Nephron progenitor cell (in vitro differentiated cells): ENCODE measurements at regions not wholly inside any gene's neighbourhood (a gene's known extent, or its start where the extent isn't known, plus 50 kb on each side); places are given as distances from the start of the nearest gene placed in this dataset.

Experiments used
- DNase-seq: peaks from one replicate; pipeline ENCODE4 v3.0.0; 2021
- H3K27ac Mint-ChIP-seq: 2 replicates; pipeline ENCODE4 v1.8.0; 2021; ENCODE audit warnings: mild to moderate bottlenecking, moderate library complexity, mixed read lengths
- H3K27me3 Mint-ChIP-seq: 2 replicates; pipeline ENCODE4 v1.8.0; 2021; ENCODE audit warnings: mild to moderate bottlenecking, low read depth, mixed read lengths; ENCODE audit not compliant: poor library complexity
- H3K36me3 Mint-ChIP-seq: 2 replicates; pipeline ENCODE4 v1.8.0; 2021; ENCODE audit warnings: low read depth, mixed read lengths
- H3K4me1 Mint-ChIP-seq: 2 replicates; pipeline ENCODE4 v1.8.0; 2021; ENCODE audit warnings: mixed read lengths
- H3K4me3 Mint-ChIP-seq: 2 replicates; pipeline ENCODE4 v1.8.0; 2021; ENCODE audit warnings: mild to moderate bottlenecking, moderate library complexity, mixed read lengths
- H3K9me3 Mint-ChIP-seq: 2 replicates; pipeline ENCODE4 v1.8.0; 2021; ENCODE audit warnings: mild to moderate bottlenecking, moderate library complexity, mixed read lengths
- TF ChIP-seq, protein P1 (sequence below): fragments of 200-600 bp; sonication (generic); IDR thresholded peaks from 2 replicates; pipeline ENCODE4 v1.5.0; 2021; ENCODE audit warnings: antibody characterized with exemption

DNA sequence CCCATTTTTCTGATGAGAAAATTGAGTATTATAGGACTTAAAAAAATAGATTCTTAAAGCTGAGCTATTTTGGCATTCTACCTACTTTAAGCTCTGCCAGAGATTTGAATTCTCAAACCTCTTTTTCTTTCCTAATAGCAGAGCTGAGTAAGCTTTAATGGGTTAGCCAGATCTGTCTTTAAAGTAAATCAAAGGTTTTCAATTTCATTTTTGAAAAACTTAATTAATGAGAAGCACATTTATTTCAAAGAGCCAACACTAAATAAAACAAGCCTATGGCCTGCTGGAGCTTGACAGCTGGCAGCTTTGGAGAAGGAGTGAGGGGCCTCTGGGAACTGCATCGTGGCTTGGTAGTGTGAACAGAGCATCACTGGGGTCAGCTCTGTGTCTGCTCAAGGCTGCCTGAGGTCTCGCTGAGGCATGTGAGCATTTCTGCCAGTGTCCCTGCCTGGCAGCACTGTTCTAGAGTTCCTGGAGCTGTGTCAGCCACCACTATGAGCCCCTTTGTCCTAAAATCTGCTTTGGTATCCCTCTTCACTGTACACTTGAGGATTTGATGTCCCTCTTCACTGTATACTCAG is 50.4 kb upstream of the PRSS23 start:
- Mint-ChIP-seq H3K27me3 (peaks cover 5% of the 10 kb centered on the region), H3K27ac (no peak overlapping the region), H3K36me3 (no peaks in the 10 kb centered on the region), H3K9me3 (no peaks in the 10 kb centered on the region), H3K4me3 (no peak overlapping the region), H3K4me1 (peaks cover 5% of the 10 kb centered on the region)
- TF ChIP-seq, protein P1, sequence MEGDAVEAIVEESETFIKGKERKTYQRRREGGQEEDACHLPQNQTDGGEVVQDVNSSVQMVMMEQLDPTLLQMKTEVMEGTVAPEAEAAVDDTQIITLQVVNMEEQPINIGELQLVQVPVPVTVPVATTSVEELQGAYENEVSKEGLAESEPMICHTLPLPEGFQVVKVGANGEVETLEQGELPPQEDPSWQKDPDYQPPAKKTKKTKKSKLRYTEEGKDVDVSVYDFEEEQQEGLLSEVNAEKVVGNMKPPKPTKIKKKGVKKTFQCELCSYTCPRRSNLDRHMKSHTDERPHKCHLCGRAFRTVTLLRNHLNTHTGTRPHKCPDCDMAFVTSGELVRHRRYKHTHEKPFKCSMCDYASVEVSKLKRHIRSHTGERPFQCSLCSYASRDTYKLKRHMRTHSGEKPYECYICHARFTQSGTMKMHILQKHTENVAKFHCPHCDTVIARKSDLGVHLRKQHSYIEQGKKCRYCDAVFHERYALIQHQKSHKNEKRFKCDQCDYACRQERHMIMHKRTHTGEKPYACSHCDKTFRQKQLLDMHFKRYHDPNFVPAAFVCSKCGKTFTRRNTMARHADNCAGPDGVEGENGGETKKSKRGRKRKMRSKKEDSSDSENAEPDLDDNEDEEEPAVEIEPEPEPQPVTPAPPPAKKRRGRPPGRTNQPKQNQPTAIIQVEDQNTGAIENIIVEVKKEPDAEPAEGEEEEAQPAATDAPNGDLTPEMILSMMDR = no peak
- DNase-seq = no peak

- Mint-ChIP-seq H3K36me3 (no peaks in the 10 kb centered on the region), H3K9me3 (no peaks in the 10 kb centered on the region), H3K27me3 (peaks cover 5% of the 10 kb centered on the region), H3K4me1 (peaks cover 5% of the 10 kb centered on the region), H3K27ac (no peak overlapping the region), H3K4me3 (no peak overlapping the region)
- no peak for DNase-seq
- TF ChIP-seq, protein P1 = no peak
These were observed 51.0 kb upstream of the PRSS23 start for GRCh38 chr11:86749376-86749775.

- no peak for DNase-seq
- no peak overlapping the region for H3K27ac Mint-ChIP-seq
- H3K27me3 Mint-ChIP-seq = peaks cover 5% of the 10 kb centered on the region
- H3K4me3 Mint-ChIP-seq = no peak overlapping the region
- no peaks in the 10 kb centered on the region for H3K36me3 Mint-ChIP-seq
- TF ChIP-seq, protein P1 = no peak
- H3K4me1 Mint-ChIP-seq = peaks cover 12% of the 10 kb centered on the region
- no peaks in the 10 kb centered on the region for H3K9me3 Mint-ChIP-seq
These were observed 52.0 kb upstream of the PRSS23 start for GRCh38 chr11:86748296-86748695.

- H3K27ac Mint-ChIP-seq = no peak overlapping the region
- H3K4me3 Mint-ChIP-seq = no peak overlapping the region
- TF ChIP-seq, protein P1 = no peak
- peaks cover 5% of the 10 kb centered on the region for H3K27me3 Mint-ChIP-seq
- no peaks in the 10 kb centered on the region for H3K36me3 Mint-ChIP-seq
- no peak for DNase-seq
- H3K9me3 Mint-ChIP-seq = no peaks in the 10 kb centered on the region
- peaks cover 14% of the 10 kb centered on the region for H3K4me1 Mint-ChIP-seq
These were observed 52.5 kb upstream of the PRSS23 start for GRCh38 chr11:86747801-86748200.

- TF ChIP-seq, protein P1 = no peak
- H3K4me1 Mint-ChIP-seq = peaks cover 14% of the 10 kb centered on the region
- no peak overlapping the region for H3K4me3 Mint-ChIP-seq
- peaks cover 5% of the 10 kb centered on the region for H3K27me3 Mint-ChIP-seq
- no peak for DNase-seq
- no peaks in the 10 kb centered on the region for H3K9me3 Mint-ChIP-seq
- no peaks in the 10 kb centered on the region for H3K36me3 Mint-ChIP-seq
- no peak overlapping the region for H3K27ac Mint-ChIP-seq
These were observed 53.8 kb upstream of the PRSS23 start for GRCh38 chr11:86746514-86746913.

GRCh38 chr11:86745571-86745970 is 54.8 kb upstream of the PRSS23 start:
- DNase-seq = no peak
- Mint-ChIP-seq H3K27ac (no peak overlapping the region), H3K4me1 (peaks cover 13% of the 10 kb centered on the region), H3K9me3 (no peaks in the 10 kb centered on the region), H3K36me3 (no peaks in the 10 kb centered on the region), H3K27me3 (peaks cover 5% of the 10 kb centered on the region), H3K4me3 (no peak overlapping the region)
- TF ChIP-seq, protein P1 = no peak
